Ecto neural progenitor cell (in vitro differentiated cells): ENCODE measurements at regions not wholly inside any gene's neighbourhood (a gene's known extent, or its start where the extent isn't known, plus 50 kb on each side); places are given as distances from the start of the nearest gene placed in this dataset.
"Not testable (repeated sequence)": the region's sequence is repeated elsewhere in the genome, so short reads cannot be mapped to it uniquely, and the experiment has no call there.

Experiments
- DNase-seq: peaks from one replicate; pipeline ENCODE4 v3.0.0-alpha.2; 2018; ENCODE audit warnings: low spot score

GRCh38 chr3:187999821-188000220 lies 154.1 kb upstream of the LPP start:
- no peak for DNase-seq

DNA sequence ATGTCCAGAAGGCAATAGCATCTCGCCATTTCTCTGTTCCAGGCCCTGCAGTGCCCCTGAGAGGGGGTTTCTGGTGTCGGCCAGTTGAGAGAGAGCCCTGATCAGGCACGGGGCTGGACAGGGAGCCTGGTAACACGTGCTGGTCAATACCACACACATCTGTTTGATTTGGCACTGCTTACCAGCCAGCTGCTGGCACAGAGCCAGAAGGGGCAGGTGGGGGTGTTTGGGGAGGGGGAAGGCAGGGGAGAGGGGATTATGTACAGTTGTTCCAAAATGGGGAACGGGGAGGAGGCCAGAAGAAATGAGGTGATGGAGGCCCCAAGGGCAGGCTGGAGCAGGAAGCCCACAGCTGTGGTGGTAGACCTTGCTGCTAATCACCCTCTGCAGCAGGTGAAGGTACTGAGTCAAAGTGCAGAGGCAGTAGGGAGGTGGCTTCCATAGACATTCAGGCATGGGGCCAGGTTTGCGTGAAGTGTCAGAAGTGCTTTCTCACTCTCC lies 153.5 kb upstream of the LPP start:
- DNase-seq, result no peak

GRCh38 chr3:188001093-188001492 lies 152.9 kb upstream of the LPP start:
- DNase-seq, result no peak

DNA sequence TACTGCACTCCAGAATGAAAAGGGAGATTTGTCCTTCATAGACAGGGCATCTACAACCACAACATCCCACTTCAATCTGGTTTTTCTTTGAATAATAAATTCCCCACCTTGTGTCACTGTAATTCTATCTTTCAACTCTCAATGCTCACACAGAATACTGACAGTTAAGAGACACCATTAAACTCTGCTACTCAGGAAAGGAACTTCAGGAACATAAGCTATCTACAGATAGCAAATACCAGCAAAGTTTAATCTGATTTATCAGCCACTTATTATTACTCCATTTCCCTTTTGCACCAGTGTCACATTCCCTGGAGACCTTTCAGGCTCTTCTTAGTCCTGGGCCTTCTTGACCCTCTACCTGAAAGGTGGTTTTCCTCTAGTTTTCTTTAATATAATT lies 152.0 kb upstream of the LPP start:
- DNase-seq, result no peak

GRCh38 chr3:188002626-188003138 lies 151.3 kb upstream of the LPP start:
- no peak for DNase-seq

DNA sequence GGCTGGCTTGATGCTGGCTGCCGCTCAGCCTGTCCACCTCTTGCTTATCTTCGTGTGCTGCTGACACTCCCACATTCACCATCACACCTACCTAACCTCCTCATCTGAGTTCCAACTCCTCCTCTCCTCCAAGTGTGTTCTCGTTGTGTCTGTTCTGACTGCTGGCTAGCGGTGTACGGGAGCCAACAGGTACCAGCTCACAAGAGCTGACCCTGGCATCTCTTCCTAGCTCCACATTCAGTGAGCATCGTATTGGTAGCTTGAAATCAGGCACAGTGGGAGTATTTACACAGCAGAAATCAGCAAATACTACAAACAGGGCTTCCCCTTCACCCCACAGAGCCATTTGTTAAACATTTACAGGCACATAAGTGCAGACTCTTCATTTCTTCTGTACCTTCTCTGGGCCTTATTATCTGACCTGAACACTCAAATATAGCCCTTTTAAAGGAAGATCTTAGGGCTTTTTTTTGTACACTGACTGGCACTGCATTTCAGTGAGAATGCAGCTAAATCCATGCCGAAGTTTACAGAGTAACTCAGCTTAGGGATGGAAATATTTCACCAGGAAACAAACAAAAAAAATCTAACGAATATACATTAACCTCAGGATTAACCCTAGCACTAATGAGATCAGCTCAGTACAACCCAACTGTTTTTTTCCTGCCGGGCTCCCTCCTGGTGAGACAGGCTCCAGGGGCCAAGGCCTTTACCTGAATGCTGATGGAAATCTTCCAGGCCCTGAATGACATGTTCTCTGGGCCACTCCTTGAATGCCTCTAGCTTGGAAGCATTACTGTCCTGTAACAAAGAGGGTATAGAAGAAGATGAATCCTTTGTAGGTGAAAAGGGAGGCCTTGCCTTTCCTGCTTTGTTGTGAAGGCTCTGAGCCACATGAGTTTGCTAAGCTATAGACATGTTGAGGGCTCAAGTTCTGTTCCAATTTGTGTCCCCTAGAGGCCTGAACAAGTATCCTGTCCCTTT lies 150.5 kb upstream of the LPP start:
- no peak for DNase-seq

DNA sequence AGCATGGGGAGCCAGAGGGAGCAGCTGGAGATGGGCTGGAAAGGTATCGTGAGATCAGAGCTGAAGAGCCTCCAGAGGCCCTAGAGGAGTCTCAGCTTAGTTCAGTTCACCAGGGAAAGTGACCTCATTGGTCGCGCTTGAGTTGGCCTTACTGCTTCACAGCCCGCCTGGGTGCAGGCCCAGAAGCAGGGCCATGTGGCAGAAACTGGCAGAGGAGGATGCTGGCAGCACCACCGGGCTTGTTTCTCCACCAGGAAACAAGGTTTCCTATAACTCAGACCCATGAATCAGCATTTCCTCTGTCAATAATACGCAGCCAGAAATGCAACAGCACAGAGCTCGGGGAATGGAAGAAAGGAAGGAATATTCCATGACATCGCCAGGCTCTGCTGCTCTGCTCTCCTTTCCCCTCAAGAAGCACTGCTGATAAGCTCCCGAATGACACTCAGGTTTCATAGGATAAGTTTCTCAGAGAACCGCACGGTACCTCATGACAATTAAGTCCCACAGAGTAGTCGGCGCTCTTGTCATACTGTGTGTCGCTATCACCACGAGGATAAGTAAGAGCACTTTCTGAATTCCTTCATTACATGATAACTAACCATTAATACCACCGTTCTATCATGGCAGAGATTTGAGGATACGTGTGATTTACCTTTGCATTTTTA lies 147.1 kb upstream of the LPP start:
- DNase-seq, result no peak

GRCh38 chr3:188007897-188008296 lies 146.1 kb upstream of the LPP start:
- DNase-seq, result no peak

DNA sequence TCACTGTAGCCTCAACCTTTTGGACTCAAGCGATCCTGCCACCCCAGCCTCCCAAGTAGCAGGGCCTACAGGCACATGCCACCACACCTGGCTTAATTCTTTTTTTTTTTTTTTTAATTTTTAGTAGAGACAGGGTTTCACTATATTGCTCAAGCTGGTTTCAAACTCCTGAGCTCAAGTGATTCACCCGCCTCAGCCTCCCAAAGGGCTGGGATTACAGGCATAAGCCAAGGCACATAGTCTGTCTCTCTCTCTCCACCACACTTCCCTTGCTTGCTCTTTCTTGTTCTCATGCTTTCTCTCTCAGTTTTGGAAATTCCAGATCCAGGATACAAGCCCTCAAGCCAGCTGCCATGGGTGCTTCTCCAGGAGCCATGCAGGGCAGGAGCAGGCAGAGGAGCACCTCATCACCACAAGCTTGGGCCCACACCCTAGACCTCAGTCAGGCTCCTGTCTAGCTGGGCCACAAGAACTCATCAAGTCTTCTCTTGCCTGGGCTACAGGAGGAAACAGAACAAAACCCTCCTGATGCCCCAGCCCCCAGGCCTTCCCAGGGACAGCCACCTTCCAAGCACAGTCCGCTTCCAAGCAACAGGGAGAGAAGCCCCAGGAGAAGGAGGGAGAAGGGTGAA lies 145.3 kb upstream of the LPP start:
- DNase-seq, result no peak

GRCh38 chr3:188010478-188010877 lies 143.5 kb upstream of the LPP start:
- no peak for DNase-seq

DNA sequence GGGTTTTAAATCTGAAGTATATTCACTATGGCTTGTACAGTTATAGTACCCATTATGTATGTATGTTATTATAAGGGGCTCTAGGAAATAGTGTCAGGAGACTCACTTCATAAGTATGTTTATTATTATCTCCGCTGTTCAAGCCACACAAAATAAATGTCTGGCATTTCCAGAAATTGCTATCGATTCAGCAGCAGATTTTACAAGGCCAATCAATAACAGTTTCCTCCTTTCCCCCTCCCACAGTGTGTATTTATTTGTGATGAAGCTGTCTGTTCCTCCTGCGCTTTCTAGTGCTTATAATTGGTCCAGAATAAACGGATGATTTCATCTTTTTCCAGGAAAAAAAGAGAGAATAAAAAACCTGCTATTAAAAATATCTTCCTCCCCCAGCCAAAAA lies 134.2 kb upstream of the LPP start:
- DNase-seq, result no peak

DNA sequence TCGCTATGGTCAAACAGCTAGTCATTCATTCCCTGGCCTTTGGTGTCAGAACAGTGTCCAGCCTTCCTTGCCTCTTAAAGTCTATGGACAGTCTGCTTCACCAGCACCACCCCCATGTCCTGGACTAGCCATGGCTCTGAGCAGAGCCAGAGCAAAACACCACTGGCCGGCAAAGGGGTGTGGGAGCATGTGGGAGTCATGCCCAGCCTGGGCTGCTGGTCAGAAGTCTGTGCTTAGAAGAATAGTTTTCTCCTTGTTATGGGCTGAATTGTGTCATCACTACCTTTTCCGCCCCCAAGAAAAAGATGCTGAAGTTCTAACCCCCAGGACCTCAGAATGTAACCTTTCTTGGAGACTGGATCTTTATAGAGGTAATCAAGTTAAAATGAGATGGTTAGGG lies 132.9 kb upstream of the LPP start:
- DNase-seq, result no peak

GRCh38 chr3:188021502-188022040 lies 132.4 kb upstream of the LPP start:
- no peak for DNase-seq

- DNase-seq, result not testable (repeated sequence)
These were observed 131.1 kb upstream of the LPP start for GRCh38 chr3:188022902-188023301.

- no peak for DNase-seq
These were observed 128.4 kb upstream of the LPP start for GRCh38 chr3:188025555-188025954.

GRCh38 chr3:188026191-188026968 lies 127.6 kb upstream of the LPP start:
- DNase-seq, result no peak

- DNase-seq, result no peak
These were observed 122.8 kb upstream of the LPP start for GRCh38 chr3:188031121-188031520.

DNA sequence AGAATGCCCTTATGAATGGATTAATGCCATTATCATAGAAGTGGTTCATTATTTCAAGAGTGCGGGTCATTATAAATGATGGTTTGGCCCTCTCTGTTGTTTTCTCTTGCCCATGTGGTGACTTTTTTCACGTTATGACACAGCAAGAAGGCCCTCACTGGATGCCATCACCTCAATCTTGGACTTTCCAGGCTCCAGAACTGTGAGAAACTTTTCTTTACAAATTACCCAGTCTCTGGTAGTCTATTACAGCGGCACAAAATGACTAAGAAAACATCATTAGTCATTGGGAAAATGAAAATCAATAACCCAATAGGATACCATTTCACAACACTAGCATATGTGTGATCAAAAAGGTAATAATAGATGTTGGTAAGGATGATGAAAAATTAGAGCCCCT lies 119.0 kb upstream of the LPP start:
- no peak for DNase-seq

GRCh38 chr3:188036375-188037194 lies 117.4 kb upstream of the LPP start:
- DNase-seq, result no peak

GRCh38 chr3:188037195-188037718 lies 116.7 kb upstream of the LPP start:
- no peak for DNase-seq
